Skin epidermis (tissue), 12 donors: ENCODE measurements at regions not wholly inside any gene's neighbourhood (a gene's known extent, or its start where the extent isn't known, plus 50 kb on each side); places are given as distances from the start of the nearest gene placed in this dataset.
"Not testable (repeated sequence)": the region's sequence is repeated elsewhere in the genome, so short reads cannot be mapped to it uniquely, and the experiment has no call there.

Source experiments
- H3K27ac ChIP-seq, 21 experiments: fragments of 200-600 bp; sonication (generic) in 11 of 21; one replicate each; pipeline ENCODE4 v1.5.0; 2020; ENCODE audit warnings: mild to moderate bottlenecking in 3 of 21, inconsistent platforms in 2 of 21, moderate library complexity in 2 of 21
- H3K4me3 ChIP-seq, 7 experiments: fragments of 200-600 bp; sonication (generic) in 2 of 7; one replicate each; pipeline ENCODE4 v1.5.0; 2020; ENCODE audit warnings: inconsistent platforms in 2 of 7, mild to moderate bottlenecking in 2 of 7, moderate library complexity in 1 of 7

DNA sequence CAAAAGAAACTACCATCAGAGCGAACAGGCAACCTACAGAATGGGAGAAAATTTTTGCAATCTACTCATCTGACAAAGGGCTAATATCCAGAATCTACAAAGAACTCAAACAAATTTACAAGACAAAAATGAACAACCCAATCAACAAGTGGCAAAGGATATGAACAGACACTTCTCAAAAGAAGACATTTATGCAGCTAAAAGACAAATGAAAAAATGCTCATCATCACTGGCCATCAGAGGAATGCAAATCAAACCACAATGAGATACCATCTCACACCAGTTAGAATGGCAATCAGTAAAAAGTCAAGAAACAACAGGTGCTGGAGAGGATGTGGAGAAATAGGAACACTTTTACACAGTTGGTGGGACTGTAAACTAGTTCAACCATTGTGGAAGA is 425.0 kb downstream of the NPIPA8 start:
- not testable (repeated sequence) for H3K4me3 ChIP-seq, H3K27ac ChIP-seq

DNA sequence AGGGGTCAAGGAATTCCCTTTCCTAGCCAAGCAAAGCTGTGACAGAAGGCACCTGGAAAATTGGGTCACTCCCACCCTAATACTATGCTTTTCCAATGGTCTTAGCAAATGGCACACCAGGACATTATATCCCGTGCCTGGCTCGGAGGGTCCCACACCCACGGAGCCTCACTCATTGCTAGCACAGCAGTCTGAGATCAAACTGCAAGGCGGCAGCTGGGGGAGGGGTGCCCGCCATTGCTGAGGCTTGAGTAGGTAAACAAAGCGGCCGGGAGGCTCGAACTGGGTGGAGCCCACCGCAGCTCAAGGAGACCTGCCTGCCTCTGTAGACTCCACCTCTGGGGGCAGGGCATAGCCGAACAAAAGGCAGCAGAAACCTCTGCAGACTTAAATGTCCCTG is 429.9 kb downstream of the NPIPA8 start:
- H3K4me3 ChIP-seq, H3K27ac ChIP-seq: not testable (repeated sequence)

- Histone ChIP-seq H3K27ac (no peak overlapping the region), H3K4me3 (no peak overlapping the region)
These were observed 430.5 kb upstream of the XYLT1 start for GRCh38 chr16:17901309-17901708.

DNA sequence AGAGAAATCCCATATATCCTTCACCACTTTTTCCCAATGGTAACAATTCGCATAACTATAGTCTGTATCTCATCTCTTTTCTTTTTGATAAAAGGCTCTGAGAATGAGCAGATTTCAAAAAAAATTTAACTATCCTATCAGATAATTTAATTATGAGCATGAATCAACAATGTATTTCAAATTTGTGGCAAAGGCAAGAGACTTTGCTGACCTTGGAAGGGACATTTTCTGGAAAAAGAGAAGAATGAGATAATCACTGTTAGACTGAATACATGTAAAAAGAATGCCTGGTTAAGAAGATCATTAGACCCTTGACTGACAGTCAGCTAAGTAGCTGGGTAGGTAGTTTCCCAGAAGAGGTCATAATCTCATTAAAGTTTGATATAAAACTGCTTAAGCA is 428.4 kb upstream of the XYLT1 start:
- Histone ChIP-seq H3K4me3 (no peak overlapping the region), H3K27ac (no peak overlapping the region)

DNA sequence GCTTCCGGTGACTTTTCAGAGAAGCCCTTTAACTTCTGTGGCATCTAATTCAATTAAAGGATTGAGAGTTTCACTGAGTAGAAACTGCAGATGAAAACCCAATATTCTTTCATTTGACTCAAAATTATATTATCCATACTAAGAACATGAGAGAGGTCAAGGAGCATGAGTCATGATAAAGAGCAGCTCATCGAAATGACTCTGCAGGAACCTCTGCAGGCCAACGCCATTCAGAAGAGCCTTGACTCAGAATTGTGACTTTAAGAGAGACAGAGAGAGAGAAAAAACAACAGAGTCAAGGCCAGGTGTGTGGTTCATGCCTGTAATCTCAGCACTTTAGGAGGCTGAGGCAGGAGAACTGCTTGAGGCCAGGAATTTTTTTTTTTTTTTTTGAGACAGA is 417.2 kb upstream of the XYLT1 start:
- Histone ChIP-seq H3K4me3 (no peak overlapping the region), H3K27ac (no peak overlapping the region)

GRCh38 chr16:17885659-17886207 is 415.0 kb upstream of the XYLT1 start:
- no peak overlapping the region for H3K27ac ChIP-seq
- no peak overlapping the region for H3K4me3 ChIP-seq

GRCh38 chr16:17877821-17878360 is 407.1 kb upstream of the XYLT1 start:
- Histone ChIP-seq H3K4me3 (no peak overlapping the region), H3K27ac (no peak overlapping the region)

- Histone ChIP-seq H3K4me3 (no peak overlapping the region), H3K27ac (no peak overlapping the region)
These were observed 396.2 kb upstream of the XYLT1 start for GRCh38 chr16:17866996-17867395.

- Histone ChIP-seq H3K4me3 (no peak overlapping the region), H3K27ac (no peak overlapping the region)
These were observed 391.3 kb upstream of the XYLT1 start for GRCh38 chr16:17861981-17862479.

DNA sequence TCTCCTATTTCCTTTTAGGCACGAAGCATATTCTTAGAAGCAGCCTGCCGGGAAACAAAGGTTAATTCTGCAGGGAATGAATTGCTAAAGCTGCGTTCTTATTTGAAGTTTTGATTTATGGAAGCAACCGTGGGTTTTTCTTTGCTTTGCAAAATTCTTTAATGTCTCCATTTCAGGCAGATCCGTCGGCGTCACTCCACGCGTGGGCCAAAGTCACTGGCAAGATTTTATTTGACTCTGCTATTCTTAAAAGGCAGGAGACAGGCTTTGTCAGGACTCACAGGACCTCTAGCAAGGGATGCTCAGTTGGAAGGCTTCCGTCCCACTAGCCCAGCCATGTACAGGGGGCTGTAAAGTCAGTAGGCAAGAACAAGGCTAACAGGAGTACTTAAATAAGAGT is 387.3 kb upstream of the XYLT1 start:
- Histone ChIP-seq H3K4me3 (no peak overlapping the region), H3K27ac (no peak overlapping the region)

DNA sequence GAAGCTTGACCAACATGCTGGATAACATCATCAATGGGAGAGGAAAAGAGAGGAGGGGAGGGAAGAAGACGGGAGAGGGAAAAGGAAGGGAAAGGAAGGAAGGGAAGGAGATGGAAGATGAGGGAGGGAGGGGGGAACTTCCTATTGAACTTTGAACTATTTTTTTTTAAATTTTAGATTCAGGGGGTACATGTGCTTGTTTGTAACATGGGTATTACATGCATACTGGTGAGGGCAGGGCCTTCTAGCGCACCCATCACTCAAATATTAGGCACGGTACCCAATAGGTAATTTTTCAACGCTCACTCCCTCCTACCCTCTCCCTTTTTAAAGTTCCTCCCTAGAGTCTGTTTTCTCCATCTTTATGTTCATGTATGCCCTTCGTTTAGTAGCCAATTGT is 383.2 kb upstream of the XYLT1 start:
- H3K4me3 ChIP-seq: no peak overlapping the region
- H3K27ac ChIP-seq: no peak overlapping the region

GRCh38 chr16:17852977-17853702 is 382.4 kb upstream of the XYLT1 start:
- H3K27ac ChIP-seq: no peak overlapping the region
- no peak overlapping the region for H3K4me3 ChIP-seq

- Histone ChIP-seq H3K27ac (no peak overlapping the region), H3K4me3 (no peak overlapping the region)
These were observed 380.0 kb upstream of the XYLT1 start for GRCh38 chr16:17850581-17851250.

GRCh38 chr16:17847234-17847795 is 376.6 kb upstream of the XYLT1 start:
- Histone ChIP-seq H3K4me3 (no peak overlapping the region), H3K27ac (no peak overlapping the region)

DNA sequence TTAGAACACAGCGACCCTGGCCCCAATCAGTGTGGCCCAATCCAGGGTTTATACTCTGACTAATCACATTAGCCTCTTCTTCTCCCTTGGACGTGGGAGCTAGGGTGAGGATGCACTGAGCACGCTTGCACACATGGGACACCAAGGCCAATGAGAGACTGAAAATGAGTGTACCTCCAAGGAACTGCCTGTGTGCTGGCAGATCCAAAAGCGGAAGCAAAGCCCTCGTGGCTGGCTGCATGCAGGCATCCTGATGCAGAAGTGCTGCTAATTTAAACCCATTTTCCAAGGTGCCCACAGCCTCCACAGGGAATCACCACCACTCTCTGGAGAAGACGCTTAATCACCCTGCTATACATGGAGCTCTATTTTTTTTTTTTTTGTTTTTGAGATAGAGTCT is 375.3 kb upstream of the XYLT1 start:
- Histone ChIP-seq H3K27ac (no peak overlapping the region), H3K4me3 (no peak overlapping the region)

GRCh38 chr16:17845031-17845430 is 374.3 kb upstream of the XYLT1 start:
- Histone ChIP-seq H3K27ac (no peak overlapping the region), H3K4me3 (no peak overlapping the region)

DNA sequence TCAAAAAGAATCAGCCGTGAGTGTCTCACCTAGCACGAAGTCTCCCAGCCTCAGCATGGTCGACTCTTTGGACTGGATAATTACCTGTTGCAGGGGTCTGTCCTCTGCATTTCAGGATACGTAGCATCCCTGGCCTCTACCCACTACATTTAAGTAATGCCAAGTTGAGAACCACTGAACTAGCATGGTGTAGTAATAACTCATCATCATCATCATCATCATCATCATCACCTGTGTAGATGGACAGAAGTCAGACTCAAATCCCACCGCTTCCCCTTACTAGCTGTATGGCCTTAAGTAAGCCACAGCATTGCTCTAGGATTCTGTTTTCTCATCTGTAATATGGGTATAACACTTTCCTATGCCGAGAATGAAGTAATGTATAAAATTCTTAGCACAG is 373.1 kb upstream of the XYLT1 start:
- Histone ChIP-seq H3K27ac (no peak overlapping the region), H3K4me3 (no peak overlapping the region)

DNA sequence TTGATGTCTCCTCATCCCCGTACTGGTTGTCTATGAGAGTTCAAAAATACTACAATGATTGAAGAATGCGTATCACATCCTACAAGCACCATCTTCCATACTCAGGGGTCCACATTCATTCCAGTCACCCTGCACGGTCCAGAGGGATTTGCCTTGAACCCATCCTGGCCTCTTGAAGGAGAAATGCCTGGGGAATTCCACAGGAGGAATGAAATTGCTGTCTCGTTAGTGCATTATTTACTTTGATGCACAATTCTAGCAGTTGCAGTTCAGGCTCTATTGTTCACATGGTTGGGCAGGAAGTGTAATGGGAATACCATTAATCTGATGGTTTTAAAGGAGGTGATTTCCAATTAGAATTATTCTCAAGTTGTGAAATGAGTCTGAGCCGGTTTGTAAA is 369.1 kb upstream of the XYLT1 start:
- no peak overlapping the region for H3K27ac ChIP-seq
- no peak overlapping the region for H3K4me3 ChIP-seq

DNA sequence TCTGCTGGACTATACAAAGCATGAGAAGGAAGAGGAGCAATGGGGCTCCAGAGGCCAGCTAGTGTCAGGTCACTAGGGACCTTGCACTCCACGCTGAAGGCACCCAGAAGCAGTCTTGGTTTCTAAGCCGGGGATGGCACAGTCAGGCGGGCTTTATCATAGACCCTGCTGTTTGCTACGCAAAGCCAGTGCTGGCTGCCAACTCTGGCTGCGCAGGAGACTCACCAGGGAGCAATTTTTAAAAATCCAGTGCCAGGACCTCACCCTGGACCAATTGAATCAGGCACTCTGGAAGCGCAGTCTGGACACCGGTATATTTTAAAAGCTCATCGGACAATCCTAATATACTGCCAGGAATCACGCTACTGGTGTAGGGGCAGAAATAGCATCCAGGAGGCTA is 368.5 kb upstream of the XYLT1 start:
- no peak overlapping the region for H3K4me3 ChIP-seq
- H3K27ac ChIP-seq: no peak overlapping the region

DNA sequence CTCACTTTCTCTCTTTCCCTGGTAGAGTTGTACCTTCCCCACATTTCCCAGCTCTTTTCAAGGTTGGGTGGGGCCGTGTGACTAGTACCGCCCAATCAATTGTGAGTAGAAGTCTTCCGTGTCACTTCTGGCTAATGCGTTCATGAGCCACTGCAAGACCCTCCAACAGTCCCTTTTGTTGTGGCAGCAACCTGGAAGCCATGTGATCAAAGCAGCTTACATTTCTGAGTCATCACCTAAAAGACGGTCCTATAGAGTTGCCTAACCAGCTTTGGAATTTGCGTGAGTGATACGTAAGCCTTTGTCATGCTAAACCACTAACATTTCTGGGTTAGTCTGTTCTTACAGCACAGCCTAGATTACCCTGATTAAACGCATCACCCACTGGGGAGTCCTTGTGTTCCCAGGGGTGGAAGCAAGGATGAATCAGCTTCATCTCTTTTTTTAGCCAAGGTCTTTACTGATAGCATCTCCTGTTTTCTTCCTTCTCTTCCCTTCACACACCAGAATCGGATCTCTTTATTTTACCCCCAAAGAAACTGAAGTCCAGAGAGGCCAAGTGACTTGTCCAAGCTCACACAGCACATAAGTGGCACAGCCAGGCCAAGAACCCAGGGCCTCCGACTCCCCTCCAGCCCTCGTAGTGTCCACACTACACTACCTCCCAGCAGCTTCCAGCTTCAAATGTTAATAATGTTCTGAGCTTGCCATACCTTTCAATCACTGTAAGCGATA is 366.3 kb upstream of the XYLT1 start:
- Histone ChIP-seq H3K4me3 (no peak overlapping the region), H3K27ac (peak overlapping the region in 17 of 21 experiments; percentile 11 to 78 (median 66))
